Vagina (tissue), 2 donors: ENCODE measurements at regions not wholly inside any gene's neighbourhood (a gene's known extent, or its start where the extent isn't known, plus 50 kb on each side); places are given as distances from the start of the nearest gene placed in this dataset.

Experiments
- DNase-seq, 2 donors: peaks; one replicate each; pipeline ENCODE4 v3.0.0-alpha.2; 2017; ENCODE audit errors: extremely low spot score in 2 of 2
- H3K27ac ChIP-seq: fragments of 200-600 bp; sonication (generic); one replicate; pipeline ENCODE4 v1.5.1; 2019
- H3K27me3 ChIP-seq: fragments of 200-600 bp; sonication (generic); one replicate; pipeline ENCODE4 v1.5.1; 2019
- H3K36me3 ChIP-seq, 2 donors: fragments of 200-600 bp; sonication (generic); one replicate each; pipeline ENCODE4 v1.5.1; 2017 to 2019
- H3K4me1 ChIP-seq: fragments of 200-600 bp; sonication (generic); one replicate; pipeline ENCODE4 v1.5.1; 2019
- H3K4me3 ChIP-seq, 2 donors: fragments of 200-600 bp; sonication (generic); 1 replicate in 1 of 2; 2 replicates in 1 of 2; pipeline ENCODE4 v1.5.1; 2016 to 2019
- H3K9me3 ChIP-seq: fragments of 200-600 bp; sonication (generic); one replicate; pipeline ENCODE4 v1.5.1; 2019
- CTCF ChIP-seq, 3 experiments: fragments of 450-650 bp in 2 of 3; fragments of 200-600 bp in 1 of 3; sonication (generic) in 1 of 3; IDR thresholded peaks; one replicate each; pipeline ENCODE4 v1.5.1; 2017 to 2019; ENCODE audit warnings: antibody characterized with exemption in 3 of 3, mild to moderate bottlenecking in 2 of 3, moderate library complexity in 2 of 3
- POLR2A ChIP-seq, 2 donors: fragments of 450-650 bp; IDR thresholded peaks; one replicate each; pipeline ENCODE4 v1.6.1; 2017; ENCODE audit warnings: antibody characterized with exemption in 2 of 2, mild to moderate bottlenecking in 2 of 2, moderate library complexity in 2 of 2
- POLR2AphosphoS5 ChIP-seq, 2 donors: sonication (generic); formaldehyde crosslinking; IDR thresholded peaks; one replicate each; pipeline ENCODE4 v1.9.0; 2017; ENCODE audit warnings: antibody characterized with exemption in 2 of 2, mild to moderate bottlenecking in 2 of 2, low read depth in 1 of 2; ENCODE audit not compliant: insufficient read depth in 1 of 2
- intact Hi-C: fragments of 100-400 bp; cut with DNase I; formaldehyde crosslinking; loops from one replicate; pipeline ENCODE4 v1.15.1; 2023

- intact Hi-C loops = no loop called here
- no peaks in the 10 kb centered on the region for H3K27me3 ChIP-seq
- no peaks in the 10 kb centered on the region for H3K36me3 ChIP-seq
- DNase-seq = no peak
- no peaks in the 10 kb centered on the region for H3K4me1 ChIP-seq
- no peaks in the 10 kb centered on the region for H3K9me3 ChIP-seq
- no peak overlapping the region for H3K27ac ChIP-seq
- H3K4me3 ChIP-seq = no peak overlapping the region
- no peak for TF ChIP-seq CTCF (IDR thresholded peaks at IDR 0.05)
- TF ChIP-seq POLR2AphosphoS5 (IDR thresholded peaks at IDR 0.05; ENCODE audit: insufficient read depth in 1 of 2, low read depth in 1 of 2) = no peak
- TF ChIP-seq POLR2A (IDR thresholded peaks at IDR 0.05) = no peak
These were observed 81.7 kb upstream of the CTNND2 start for GRCh38 chr5:11985993-11986392.

- Histone ChIP-seq H3K27me3 (no peaks in the 10 kb centered on the region), H3K36me3 (no peaks in the 10 kb centered on the region), H3K4me3 (no peak overlapping the region), H3K9me3 (no peaks in the 10 kb centered on the region), H3K27ac (no peak overlapping the region), H3K4me1 (no peaks in the 10 kb centered on the region)
- intact Hi-C loops = no loop called here
- TF ChIP-seq POLR2A (IDR thresholded peaks at IDR 0.05) (no peak), CTCF (IDR thresholded peaks at IDR 0.05) (no peak), POLR2AphosphoS5 (IDR thresholded peaks at IDR 0.05; ENCODE audit: insufficient read depth in 1 of 2, low read depth in 1 of 2) (no peak)
- no peak for DNase-seq
These were observed 80.0 kb upstream of the CTNND2 start for GRCh38 chr5:11984196-11984595.

GRCh38 chr5:11981986-11982385, 77.7 kb upstream of the CTNND2 start:
- no peaks in the 10 kb centered on the region for H3K4me1 ChIP-seq
- TF ChIP-seq POLR2A (IDR thresholded peaks at IDR 0.05) (no peak), CTCF (IDR thresholded peaks at IDR 0.05) (no peak), POLR2AphosphoS5 (IDR thresholded peaks at IDR 0.05; ENCODE audit: insufficient read depth in 1 of 2, low read depth in 1 of 2) (no peak)
- H3K36me3 ChIP-seq = no peaks in the 10 kb centered on the region
- DNase-seq = no peak
- intact Hi-C loops = no loop called here
- H3K27ac ChIP-seq = no peak overlapping the region
- no peak overlapping the region for H3K4me3 ChIP-seq
- H3K27me3 ChIP-seq = no peaks in the 10 kb centered on the region
- H3K9me3 ChIP-seq = no peaks in the 10 kb centered on the region

GRCh38 chr5:11977904-11978303, 73.7 kb upstream of the CTNND2 start:
- no peak overlapping the region for H3K27ac ChIP-seq
- H3K4me1 ChIP-seq = no peaks in the 10 kb centered on the region
- intact Hi-C loops = no loop called here
- no peak for DNase-seq
- H3K4me3 ChIP-seq = no peak overlapping the region
- no peaks in the 10 kb centered on the region for H3K36me3 ChIP-seq
- H3K9me3 ChIP-seq = no peaks in the 10 kb centered on the region
- TF ChIP-seq CTCF (IDR thresholded peaks at IDR 0.05) (no peak), POLR2AphosphoS5 (IDR thresholded peaks at IDR 0.05; ENCODE audit: insufficient read depth in 1 of 2, low read depth in 1 of 2) (no peak), POLR2A (IDR thresholded peaks at IDR 0.05) (no peak)
- H3K27me3 ChIP-seq = no peaks in the 10 kb centered on the region

- no peak for DNase-seq
- intact Hi-C loops = no loop called here
- H3K4me1 ChIP-seq = no peaks in the 10 kb centered on the region
- no peaks in the 10 kb centered on the region for H3K9me3 ChIP-seq
- no peaks in the 10 kb centered on the region for H3K36me3 ChIP-seq
- no peaks in the 10 kb centered on the region for H3K27me3 ChIP-seq
- H3K4me3 ChIP-seq = no peak overlapping the region
- H3K27ac ChIP-seq = no peak overlapping the region
- TF ChIP-seq CTCF (IDR thresholded peaks at IDR 0.05) = no peak
These were observed 69.2 kb upstream of the CTNND2 start for GRCh38 chr5:11973469-11973868.
